ENCODE measurements at regions not wholly inside any gene's neighbourhood (a gene's known extent, or its start where the extent isn't known, plus 50 kb on each side); places are given as distances from the start of the nearest gene placed in this dataset.

DNA sequence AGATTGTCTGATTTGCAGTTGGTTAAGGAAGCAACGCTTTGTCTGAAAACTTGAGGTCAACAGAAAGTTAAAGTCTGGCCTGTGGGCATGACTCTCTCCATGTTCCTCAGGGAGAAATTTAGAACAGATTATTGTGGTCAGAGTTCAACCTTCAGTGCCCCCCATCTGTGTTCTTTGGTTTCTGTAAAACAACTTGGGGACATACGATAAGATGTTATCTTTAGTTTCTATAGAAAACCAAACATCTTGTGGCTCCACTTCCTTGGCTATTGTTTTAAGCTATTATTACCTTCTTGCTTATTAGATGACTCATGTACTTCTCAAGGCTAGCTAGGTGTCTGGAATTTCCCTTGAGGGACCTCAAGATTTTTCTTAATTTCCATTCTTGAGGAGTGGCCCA is 507.7 kb downstream of the PDHA2 start:
- H3K27me3 Mint-ChIP-seq (ENCODE audit: unreplicated experiment): no peaks in the 10 kb centered on the region
- CTCF ChIA-PET: no interaction called here

DNA sequence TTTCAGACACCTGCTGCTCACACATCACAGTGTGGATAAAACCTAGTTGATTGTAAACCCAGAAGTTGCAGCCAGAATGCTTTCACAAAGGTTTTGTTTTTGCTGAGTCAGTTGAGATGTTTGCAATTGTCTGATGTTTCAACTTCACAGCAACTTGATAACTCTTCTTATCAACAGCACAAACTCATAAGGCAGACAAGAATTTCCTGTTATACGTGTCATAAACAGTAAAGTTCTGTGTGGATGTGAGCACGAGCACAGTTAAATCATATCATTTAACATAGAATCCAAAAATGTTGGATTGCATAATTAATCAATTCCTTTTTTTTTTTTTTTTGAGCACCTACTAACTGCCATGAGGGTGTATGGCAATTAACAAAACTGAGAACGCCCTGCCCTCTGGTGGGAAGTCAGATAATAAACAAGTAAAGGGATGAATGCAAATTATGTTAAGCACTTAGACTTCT is 512.2 kb downstream of the PDHA2 start:
- Mint-ChIP-seq H3K27me3 (ENCODE audit: unreplicated experiment) (no peaks in the 10 kb centered on the region), H3K4me1 (ENCODE audit: low read depth, unreplicated experiment) (peaks cover 8% of the 10 kb centered on the region), H3K4me3 (ENCODE audit: low read depth, unreplicated experiment) (no peak overlapping the region), H3K9me3 (ENCODE audit: low read depth, unreplicated experiment) (no peaks in the 10 kb centered on the region), H3K27ac (ENCODE audit: unreplicated experiment) (no peak overlapping the region), H3K36me3 (ENCODE audit: insufficient read depth, unreplicated experiment) (no peaks in the 10 kb centered on the region)
- CTCF ChIA-PET: interaction anchor here (0.6 kb wide), 1 partner anchor 1196 kb away, joined by 3 read pairs; no protein-coding TSS in a partner anchor
- TF ChIP-seq, protein P1, sequence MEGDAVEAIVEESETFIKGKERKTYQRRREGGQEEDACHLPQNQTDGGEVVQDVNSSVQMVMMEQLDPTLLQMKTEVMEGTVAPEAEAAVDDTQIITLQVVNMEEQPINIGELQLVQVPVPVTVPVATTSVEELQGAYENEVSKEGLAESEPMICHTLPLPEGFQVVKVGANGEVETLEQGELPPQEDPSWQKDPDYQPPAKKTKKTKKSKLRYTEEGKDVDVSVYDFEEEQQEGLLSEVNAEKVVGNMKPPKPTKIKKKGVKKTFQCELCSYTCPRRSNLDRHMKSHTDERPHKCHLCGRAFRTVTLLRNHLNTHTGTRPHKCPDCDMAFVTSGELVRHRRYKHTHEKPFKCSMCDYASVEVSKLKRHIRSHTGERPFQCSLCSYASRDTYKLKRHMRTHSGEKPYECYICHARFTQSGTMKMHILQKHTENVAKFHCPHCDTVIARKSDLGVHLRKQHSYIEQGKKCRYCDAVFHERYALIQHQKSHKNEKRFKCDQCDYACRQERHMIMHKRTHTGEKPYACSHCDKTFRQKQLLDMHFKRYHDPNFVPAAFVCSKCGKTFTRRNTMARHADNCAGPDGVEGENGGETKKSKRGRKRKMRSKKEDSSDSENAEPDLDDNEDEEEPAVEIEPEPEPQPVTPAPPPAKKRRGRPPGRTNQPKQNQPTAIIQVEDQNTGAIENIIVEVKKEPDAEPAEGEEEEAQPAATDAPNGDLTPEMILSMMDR (IDR thresholded peaks at IDR 0.05; ENCODE audit: unreplicated experiment): no peak
- peak; percentile 36 for DNase-seq
- intact Hi-C loops (cut with micrococcal nuclease; ENCODE audit: unreplicated experiment): loop anchor here (1.0 to 10.0 kb wide), 3 partner anchors 497 to 1196 kb away; no protein-coding TSS in a partner anchor
- no TSS peak for BruUV-seq (replicated peaks)

More for the DNA sequence above, 507.7 kb downstream of the PDHA2 start:
- H3K4me3 Mint-ChIP-seq (ENCODE audit: low read depth, unreplicated experiment): no peak overlapping the region
- DNase-seq: no peak
- H3K4me1 Mint-ChIP-seq (ENCODE audit: low read depth, unreplicated experiment): no peaks in the 10 kb centered on the region
- no TSS peak for BruUV-seq (replicated peaks)
- no peak overlapping the region for H3K27ac Mint-ChIP-seq (ENCODE audit: unreplicated experiment)
- no peaks in the 10 kb centered on the region for H3K36me3 Mint-ChIP-seq (ENCODE audit: insufficient read depth, unreplicated experiment)
- TF ChIP-seq, protein P1 (IDR thresholded peaks at IDR 0.05; ENCODE audit: unreplicated experiment): no peak
- intact Hi-C loops (cut with micrococcal nuclease; ENCODE audit: unreplicated experiment): no loop called here
- H3K9me3 Mint-ChIP-seq (ENCODE audit: low read depth, unreplicated experiment): no peaks in the 10 kb centered on the region

DNA sequence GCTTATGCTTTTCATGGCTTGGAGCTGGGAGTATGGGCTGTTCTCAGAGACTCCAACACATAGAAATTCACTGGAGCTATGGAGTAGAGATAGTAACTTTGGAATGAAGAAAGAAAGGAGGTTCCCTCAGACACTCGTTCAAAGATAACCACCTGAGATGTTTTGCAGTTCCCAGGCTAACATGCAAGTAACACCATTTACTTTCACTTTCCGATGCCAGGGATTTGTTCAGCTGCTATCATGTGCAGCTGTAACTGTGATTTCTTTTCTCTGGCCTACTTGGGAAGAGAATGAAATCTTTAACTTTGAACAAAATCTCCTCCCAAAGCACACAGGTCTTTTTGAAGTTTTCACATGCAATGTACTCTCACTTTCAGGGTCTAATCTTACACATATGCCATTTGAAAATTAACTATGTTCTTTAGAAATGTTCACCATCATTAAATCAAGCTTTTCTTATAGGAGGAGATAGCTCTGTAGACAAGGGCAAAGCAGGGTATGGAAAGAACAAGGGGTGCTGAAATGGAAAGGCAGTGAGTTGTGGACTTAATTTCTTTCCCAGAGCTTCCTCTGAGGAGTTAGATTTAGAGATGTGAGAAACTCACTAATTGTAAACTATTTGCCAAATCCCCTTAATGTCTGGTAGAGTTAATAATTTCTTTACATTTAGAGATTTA is 514.3 kb downstream of the PDHA2 start:
- no peak overlapping the region for H3K4me3 Mint-ChIP-seq (ENCODE audit: low read depth, unreplicated experiment)
- no peaks in the 10 kb centered on the region for H3K36me3 Mint-ChIP-seq (ENCODE audit: insufficient read depth, unreplicated experiment)
- intact Hi-C loops (cut with micrococcal nuclease; ENCODE audit: unreplicated experiment): loop anchor here (10.0 kb wide), 1 partner anchor 499 kb away; no protein-coding TSS in a partner anchor
- peaks cover 8% of the 10 kb centered on the region for H3K4me1 Mint-ChIP-seq (ENCODE audit: low read depth, unreplicated experiment)
- TF ChIP-seq, protein P1 (IDR thresholded peaks at IDR 0.05; ENCODE audit: unreplicated experiment): no peak
- H3K27ac Mint-ChIP-seq (ENCODE audit: unreplicated experiment): no peak overlapping the region
- H3K27me3 Mint-ChIP-seq (ENCODE audit: unreplicated experiment): no peaks in the 10 kb centered on the region
- H3K9me3 Mint-ChIP-seq (ENCODE audit: low read depth, unreplicated experiment): no peaks in the 10 kb centered on the region
- BruUV-seq (replicated peaks): no TSS peak
- CTCF ChIA-PET: interaction anchor here (0.5 kb wide), 1 partner anchor 1537 kb away, joined by 3 read pairs; no protein-coding TSS in a partner anchor
- DNase-seq: no peak

DNA sequence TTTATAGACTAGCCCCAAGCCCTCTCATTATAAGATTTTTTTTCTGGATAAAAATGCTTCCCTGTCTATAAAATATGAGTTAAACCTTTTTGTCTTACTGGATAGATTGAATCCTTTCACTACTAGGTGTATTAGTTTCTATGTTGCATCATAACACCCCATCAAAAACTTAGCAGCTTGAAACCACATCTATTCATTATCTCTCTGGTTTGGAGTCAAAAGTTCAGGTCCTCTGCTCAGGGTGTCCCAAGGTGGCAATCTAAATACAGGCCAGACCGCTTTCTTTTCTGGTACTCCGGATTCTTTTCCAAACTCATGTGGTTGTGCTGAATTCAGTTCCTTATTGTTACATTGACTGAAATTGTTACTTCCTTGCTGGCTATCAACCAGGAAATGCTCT is 515.5 kb downstream of the PDHA2 start:
- Mint-ChIP-seq H3K36me3 (ENCODE audit: insufficient read depth, unreplicated experiment) (no peaks in the 10 kb centered on the region), H3K4me1 (ENCODE audit: low read depth, unreplicated experiment) (peaks cover 8% of the 10 kb centered on the region), H3K27me3 (ENCODE audit: unreplicated experiment) (no peaks in the 10 kb centered on the region), H3K4me3 (ENCODE audit: low read depth, unreplicated experiment) (no peak overlapping the region), H3K27ac (ENCODE audit: unreplicated experiment) (peak overlapping the region; percentile 17), H3K9me3 (ENCODE audit: low read depth, unreplicated experiment) (no peaks in the 10 kb centered on the region)
- CTCF ChIA-PET: no interaction called here
- TF ChIP-seq, protein P1 (IDR thresholded peaks at IDR 0.05; ENCODE audit: unreplicated experiment): no peak
- intact Hi-C loops (cut with micrococcal nuclease; ENCODE audit: unreplicated experiment): loop anchor here (10.0 kb wide), 1 partner anchor 501 kb away; no protein-coding TSS in a partner anchor
- no peak for DNase-seq
- BruUV-seq (replicated peaks): no TSS peak
